GM12878 (cell line): ENCODE measurements at regions not wholly inside any gene's neighbourhood (a gene's known extent, or its start where the extent isn't known, plus 50 kb on each side); places are given as distances from the start of the nearest gene placed in this dataset.

Source experiments
- ATAC-seq: fragments of 200-7000 bp; cut with Tn5 transposase; 3 replicates; pipeline ENCODE4 v1.9.1; 2020; ENCODE audit warnings: mild to moderate bottlenecking, moderate library complexity
- BruUV-seq: library from RNA; stranded (reverse); fragments of 400-500 nt; replicated peaks from 2 replicates; lab custom pipeline; 2021; lab: Mats Ljungman, UMichigan
- CTCF ChIA-PET: fragments of 300-600 bp; sonication (Branson Sonifier 250); formaldehyde crosslinking; extraction: SDS; loops from one replicate; lab custom pipeline; 2021; ENCODE audit warnings: inconsistent platforms; lab: Yijun Ruan, JAX
- POLR2A ChIA-PET: fragments of 350-600 bp; formaldehyde crosslinking; extraction: SDS; loops from one replicate; lab custom pipeline; 2021; ENCODE audit warnings: inconsistent platforms; lab: Charles Lee
- RAD21 ChIA-PET: fragments of 300-600 bp; sonication (Branson Sonifier 250); formaldehyde crosslinking; loops from one replicate; lab custom pipeline; 2023; ENCODE audit warnings: antibody characterized with exemption; ENCODE audit not compliant: unreplicated experiment; lab: Charles Lee
- SMC1A ChIA-PET: fragments of 300-600 bp; sonication (Branson Sonifier 250); formaldehyde crosslinking; loops from one replicate; lab custom pipeline; 2023; ENCODE audit not compliant: unreplicated experiment, uncharacterized antibody; lab: Charles Lee
- DNase-seq: peaks from one replicate; pipeline ENCODE4 v3.0.0-alpha.2; 2011; ENCODE audit warnings: low read depth, low spot score
- FAIRE-seq: peaks from 3 replicates; lab custom pipeline; 2011; peaks lifted over from hg19 to GRCh38; lab: Jason Lieb, UNC
- H2AFZ ChIP-seq: 2 replicates; pipeline ENCODE4 v1.6.0; 2011; ENCODE audit warnings: low read depth, low read length, control low read depth; ENCODE audit not compliant: control insufficient read depth
- H3K27ac ChIP-seq: 2 replicates; pipeline ENCODE4 v1.5.1; 2011; ENCODE audit warnings: control low read depth; ENCODE audit not compliant: control insufficient read depth, insufficient read depth
- H3K27me3 ChIP-seq, 2 experiments: replicated peaks in 1 of 2; 2 replicates each; pipeline versions ENCODE4 v1.6.0 to v1.6.1; 2011; ENCODE audit warnings: low read length in 1 of 2; ENCODE audit not compliant: control insufficient read depth in 2 of 2, insufficient read depth in 2 of 2
- H3K36me3 ChIP-seq, 2 experiments: 2 replicates each; pipeline ENCODE4 v1.5.1; 2011; ENCODE audit warnings: low read length in 1 of 2; ENCODE audit not compliant: control insufficient read depth in 2 of 2, insufficient read depth in 2 of 2
- H3K4me1 ChIP-seq: 2 replicates; pipeline ENCODE4 v1.6.1; 2011; ENCODE audit warnings: mild to moderate bottlenecking, low read length, moderate library complexity, mixed read lengths; ENCODE audit not compliant: control insufficient read depth, insufficient read depth
- H3K4me2 ChIP-seq: 2 replicates; pipeline ENCODE4 v1.6.0; 2011; ENCODE audit warnings: control low read depth; ENCODE audit not compliant: control insufficient read depth, insufficient read depth
- H3K4me3 ChIP-seq: fragments of 200-600 bp; sonication (generic); 2 replicates; pipeline ENCODE4 v1.5.1; 2016
- H3K79me2 ChIP-seq: 2 replicates; pipeline ENCODE4 v1.6.0; 2011; ENCODE audit warnings: low read length; ENCODE audit not compliant: control insufficient read depth, insufficient read depth
- H3K9ac ChIP-seq: 2 replicates; pipeline ENCODE4 v1.8.0; 2011; ENCODE audit warnings: low read length, control low read depth, mixed read lengths; ENCODE audit not compliant: control insufficient read depth, insufficient read depth
- H3K9me3 ChIP-seq: replicated peaks from 3 replicates; pipeline ENCODE4 v1.5.1; 2011; ENCODE audit warnings: mild to moderate bottlenecking, low read length; ENCODE audit not compliant: control insufficient read depth, insufficient read depth
- H4K20me1 ChIP-seq: 2 replicates; pipeline ENCODE4 v1.6.0; 2011; ENCODE audit not compliant: control insufficient read depth, insufficient read depth
- ATF7 ChIP-seq: fragments of 450-650 bp; IDR thresholded peaks from 2 replicates; pipeline ENCODE4 v1.6.1; 2016; ENCODE audit warnings: low read depth, mild to moderate bottlenecking
- BCL11A ChIP-seq: IDR thresholded peaks from 2 replicates; pipeline ENCODE4 v1.6.1; 2011; ENCODE audit warnings: low read depth, low read length
- CBX5 ChIP-seq: sonication (generic); IDR thresholded peaks from 2 replicates; pipeline ENCODE4 v1.6.1; 2016; ENCODE audit warnings: low read depth, moderate library complexity, mild to moderate bottlenecking, inconsistent platforms
- CREB1 ChIP-seq: IDR thresholded peaks from 2 replicates; pipeline ENCODE4 v1.6.1; 2012; ENCODE audit warnings: low read depth, mild to moderate bottlenecking, inconsistent platforms
- CTCF ChIP-seq, 3 experiments: IDR thresholded peaks in 2 of 3; conservative IDR thresholded peaks in 1 of 3; 2 replicates each; pipeline ENCODE4 v1.5.1; 2011; ENCODE audit warnings: low read depth in 3 of 3, low read length in 3 of 3, mild to moderate bottlenecking in 3 of 3, control low read depth in 2 of 3, moderate library complexity in 2 of 3, inconsistent platforms in 1 of 3, mixed read lengths in 1 of 3; ENCODE audit not compliant: control insufficient read depth in 2 of 3, insufficient read depth in 1 of 3; ENCODE audit errors: extremely low read depth in 1 of 3
- DPF2 ChIP-seq: fragments of 450-650 bp; IDR thresholded peaks from 2 replicates; pipeline ENCODE4 v1.6.1; 2017; ENCODE audit warnings: mild to moderate bottlenecking
- FOXM1 ChIP-seq: IDR thresholded peaks from 2 replicates; pipeline ENCODE4 v1.6.1; 2012; ENCODE audit warnings: low read depth, mild to moderate bottlenecking, inconsistent platforms, low read length, moderate library complexity
- IKZF1 ChIP-seq: fragments of 450-650 bp; conservative IDR thresholded peaks from 2 replicates; pipeline ENCODE4 v1.6.1; 2017; ENCODE audit warnings: antibody characterized with exemption, mild to moderate bottlenecking
- JUNB ChIP-seq: IDR thresholded peaks from 2 replicates; pipeline ENCODE4 v1.6.1; 2016; ENCODE audit warnings: antibody characterized with exemption, mild to moderate bottlenecking
- PAX8 ChIP-seq: fragments of 450-650 bp; IDR thresholded peaks from 2 replicates; pipeline ENCODE4 v1.6.1; 2017; ENCODE audit warnings: mild to moderate bottlenecking, moderate library complexity
- RAD21 ChIP-seq: IDR thresholded peaks from 2 replicates; pipeline ENCODE4 v1.6.1; 2011; ENCODE audit warnings: mild to moderate bottlenecking, low read depth, low read length, moderate library complexity; ENCODE audit not compliant: insufficient read depth
- REST ChIP-seq: IDR thresholded peaks from 2 replicates; pipeline ENCODE4 v1.6.1; 2012; ENCODE audit warnings: mild to moderate bottlenecking, low read depth, low read length
- SIN3A ChIP-seq: IDR thresholded peaks from 2 replicates; pipeline ENCODE4 v1.6.1; 2012; ENCODE audit warnings: low read depth, low read length, improper control_type of control experiment
- SREBF2 ChIP-seq: IDR thresholded peaks from 2 replicates; pipeline ENCODE4 v1.6.1; 2012; ENCODE audit warnings: mild to moderate bottlenecking, low read length
- TAF1 ChIP-seq: IDR thresholded peaks from 2 replicates; pipeline ENCODE4 v1.6.1; 2011; ENCODE audit warnings: mild to moderate bottlenecking, low read depth, low read length, borderline replicate concordance
- TBL1XR1 ChIP-seq: IDR thresholded peaks from 2 replicates; pipeline ENCODE4 v1.6.1; 2012; ENCODE audit warnings: low read depth, low read length, improper control_type of control experiment
- ZBED1 ChIP-seq: IDR thresholded peaks from 2 replicates; pipeline ENCODE4 v1.6.1; 2016; ENCODE audit warnings: borderline replicate concordance
- WGBS: methylation state at CpG from one replicate; pipeline ENCODE4 v1.1.6; 2016; ENCODE audit warnings: low lambda C conversion rate; ENCODE audit not compliant: insufficient replicate concordance, insufficient coverage; ENCODE audit errors: missing lambda C conversion rate; 5-methylcytosine and 5-hydroxymethylcytosine counted together
- in situ Hi-C: fragments of 300-500 bp; cut with MboI; formaldehyde crosslinking; loops from 9 replicates; pipeline ENCODE4 v1.14.3; 2018; ENCODE audit warnings: mixed read lengths
- intact Hi-C: fragments of 100-400 bp; cut with micrococcal nuclease; formaldehyde crosslinking; loops from one replicate; pipeline ENCODE4 v1.14.2; 2022; ENCODE audit not compliant: unreplicated experiment

- SMC1A ChIA-PET, result no interaction called here
- Histone ChIP-seq H2AFZ (no peak overlapping the region), H3K79me2 (no peaks in the 10 kb centered on the region), H3K4me3 (no peak overlapping the region), H3K9ac (no peak overlapping the region), H3K27ac (no peak overlapping the region), H3K4me1 (no peaks in the 10 kb centered on the region), H4K20me1 (no peaks in the 10 kb centered on the region), H3K27me3 (no peaks in the 10 kb centered on the region), H3K9me3 (no peaks in the 10 kb centered on the region), H3K4me2 (no peak overlapping the region), H3K36me3 (no peaks in the 10 kb centered on the region)
- in situ Hi-C loops (no loop called here), intact Hi-C loops (no loop called here)
- no peak for ATAC-seq
- FAIRE-seq, result no peak
- no peak for DNase-seq
- 0 out of 2 replicates have a peak, but pooled peaks have one; percentile 15 for TF ChIP-seq RAD21
- peak in 1 of 3 experiments; percentile 16; a peak in 2 of 6 replicates for TF ChIP-seq CTCF (IDR thresholded peaks at IDR 0.05 in 2 of 3, conservative IDR thresholded peaks at IDR 0.05 in 1 of 3; ENCODE audit: control insufficient read depth in 2 of 3, extremely low read depth in 1 of 3, insufficient read depth in 1 of 3, low read depth in 3 of 3, low read length in 3 of 3)
- TF ChIP-seq PAX8, result no peak
- no peak for TF ChIP-seq BCL11A
- RAD21 ChIA-PET, result no interaction called here
- CTCF ChIA-PET, result no interaction called here
- 13% methylated on average over 3 of the region's 3 CpGs for WGBS
- POLR2A ChIA-PET, result no interaction called here
- no TSS peak for BruUV-seq
These were observed 500.8 kb upstream of the DIAPH2 start for GRCh38 chrX:96183843-96184242.

GRCh38 chrX:96204928-96205327 is 479.7 kb upstream of the DIAPH2 start:
- no peak overlapping the region for H3K4me3 ChIP-seq
- no peaks in the 10 kb centered on the region for H4K20me1 ChIP-seq
- DNase-seq, result no peak
- RAD21 ChIA-PET, result no interaction called here
- H3K4me1 ChIP-seq, result no peaks in the 10 kb centered on the region
- in situ Hi-C loops, result no loop called here
- intact Hi-C loops, result no loop called here
- SMC1A ChIA-PET, result no interaction called here
- FAIRE-seq, result no peak
- no peaks in the 10 kb centered on the region for H3K79me2 ChIP-seq
- H3K36me3 ChIP-seq, result no peaks in the 10 kb centered on the region
- no peaks in the 10 kb centered on the region for H3K9me3 ChIP-seq
- no peak for ATAC-seq
- no peak overlapping the region for H3K4me2 ChIP-seq
- CTCF ChIA-PET, result no interaction called here
- no peak overlapping the region for H3K9ac ChIP-seq
- no peaks in the 10 kb centered on the region for H3K27me3 ChIP-seq
- H2AFZ ChIP-seq, result no peak overlapping the region
- no peak overlapping the region for H3K27ac ChIP-seq
- POLR2A ChIA-PET, result no interaction called here
- BruUV-seq, result no TSS peak
- no peak for TF ChIP-seq JUNB
- no peak for TF ChIP-seq SREBF2
- TF ChIP-seq CBX5, result no peak
- no peak for TF ChIP-seq FOXM1
- no peak for TF ChIP-seq DPF2
- no peak for TF ChIP-seq TAF1
- no peak for TF ChIP-seq TBL1XR1
- TF ChIP-seq CREB1, result no peak
- TF ChIP-seq BCL11A, result no peak
- no peak for TF ChIP-seq SIN3A
- no peak for TF ChIP-seq IKZF1
- no peak for TF ChIP-seq ATF7
- TF ChIP-seq REST, result no peak
- TF ChIP-seq ZBED1, result no peak
